Astrocyte (in vitro differentiated cells and primary cell): ENCODE measurements at regions not wholly inside any gene's neighbourhood (a gene's known extent, or its start where the extent isn't known, plus 50 kb on each side); places are given as distances from the start of the nearest gene placed in this dataset.

Source experiments
- DNase-seq: peaks from one replicate; pipeline ENCODE4 v3.0.0-alpha.2; 2010; ENCODE audit warnings: low read depth
- FAIRE-seq: peaks from 2 replicates; lab custom pipeline; 2011; peaks lifted over from hg19 to GRCh38; lab: Jason Lieb, UNC
- H2AFZ ChIP-seq: 2 replicates; pipeline ENCODE4 v1.6.0; 2012; ENCODE audit warnings: low read depth, low read length, inconsistent platforms
- H3K27ac ChIP-seq: 2 replicates; pipeline ENCODE4 v1.5.1; 2011; ENCODE audit warnings: low read depth, low read length, inconsistent platforms
- H3K27me3 ChIP-seq: 2 replicates; pipeline ENCODE4 v1.6.0; 2011; ENCODE audit warnings: low read length, inconsistent platforms; ENCODE audit not compliant: insufficient read depth
- H3K36me3 ChIP-seq: 2 replicates; pipeline ENCODE4 v1.5.1; 2011; ENCODE audit warnings: low read length, inconsistent platforms; ENCODE audit not compliant: insufficient read depth
- H3K4me1 ChIP-seq: 2 replicates; pipeline ENCODE4 v1.5.1; 2011; ENCODE audit warnings: low read length, inconsistent platforms; ENCODE audit not compliant: insufficient read depth
- H3K4me2 ChIP-seq: 2 replicates; pipeline ENCODE4 v1.6.0; 2012; ENCODE audit warnings: low read length, inconsistent platforms
- H3K4me3 ChIP-seq: 2 replicates; pipeline ENCODE4 v1.5.1; 2011; ENCODE audit warnings: low read depth, mild to moderate bottlenecking, low read length, inconsistent platforms; ENCODE audit not compliant: insufficient read depth
- H3K79me2 ChIP-seq: 2 replicates; pipeline ENCODE4 v1.6.0; 2012; ENCODE audit warnings: mild to moderate bottlenecking, low read length, inconsistent platforms; ENCODE audit not compliant: insufficient read depth
- H3K9ac ChIP-seq: 2 replicates; pipeline ENCODE4 v1.6.0; 2012; ENCODE audit warnings: mild to moderate bottlenecking, low read length, inconsistent platforms
- H3K9me3 ChIP-seq: 2 replicates; pipeline ENCODE4 v1.5.1; 2012; ENCODE audit warnings: low read depth, mild to moderate bottlenecking, low read length, inconsistent platforms; ENCODE audit not compliant: insufficient read depth
- H4K20me1 ChIP-seq: 2 replicates; pipeline ENCODE4 v1.6.0; 2012; ENCODE audit warnings: low read length, inconsistent platforms; ENCODE audit not compliant: insufficient read depth
- H3K27ac Mint-ChIP-seq: one replicate; pipeline ENCODE4 v1.8.0; 2021; ENCODE audit warnings: mild to moderate bottlenecking, mixed read lengths; ENCODE audit not compliant: unreplicated experiment
- H3K27me3 Mint-ChIP-seq: one replicate; pipeline ENCODE4 v1.8.0; 2021; ENCODE audit warnings: low read depth, mixed read lengths; ENCODE audit not compliant: unreplicated experiment
- H3K36me3 Mint-ChIP-seq: one replicate; pipeline ENCODE4 v1.8.0; 2021; ENCODE audit warnings: low read depth, mixed read lengths; ENCODE audit not compliant: unreplicated experiment
- H3K4me1 Mint-ChIP-seq: one replicate; pipeline ENCODE4 v1.8.0; 2021; ENCODE audit warnings: low read depth, mixed read lengths; ENCODE audit not compliant: unreplicated experiment
- H3K4me3 Mint-ChIP-seq: one replicate; pipeline ENCODE4 v1.8.0; 2021; ENCODE audit warnings: mild to moderate bottlenecking, moderate library complexity, mixed read lengths; ENCODE audit not compliant: unreplicated experiment
- H3K9me3 Mint-ChIP-seq: one replicate; pipeline ENCODE4 v1.8.0; 2021; ENCODE audit warnings: mild to moderate bottlenecking, mixed read lengths; ENCODE audit not compliant: unreplicated experiment
- CTCF ChIP-seq: IDR thresholded peaks from 2 replicates; pipeline ENCODE4 v1.5.1; 2011; ENCODE audit warnings: low read depth, mild to moderate bottlenecking, inconsistent platforms, low read length, moderate library complexity; ENCODE audit not compliant: insufficient read depth
- EZH2 ChIP-seq: IDR thresholded peaks from 2 replicates; pipeline ENCODE4 v1.6.1; 2012; ENCODE audit warnings: mild to moderate bottlenecking, low read length, inconsistent platforms; ENCODE audit not compliant: insufficient read depth

GRCh38 chr2:239669181-239669898 is 268.5 kb upstream of the HDAC4 start:
- H3K79me2 ChIP-seq, result no peaks in the 10 kb centered on the region
- H3K4me1 ChIP-seq, result no peaks in the 10 kb centered on the region
- no peak overlapping the region for H3K4me3 Mint-ChIP-seq
- H3K4me2 ChIP-seq, result no peak overlapping the region
- H3K4me3 ChIP-seq, result no peak overlapping the region
- DNase-seq, result no peak
- no peaks in the 10 kb centered on the region for H3K36me3 Mint-ChIP-seq
- no peaks in the 10 kb centered on the region for H3K4me1 Mint-ChIP-seq
- H3K27me3 Mint-ChIP-seq, result peaks cover 53% of the 10 kb centered on the region
- no peaks in the 10 kb centered on the region for H3K9me3 ChIP-seq
- no peaks in the 10 kb centered on the region for H4K20me1 ChIP-seq
- FAIRE-seq, result no peak
- peaks cover 5% of the 10 kb centered on the region for H3K9me3 Mint-ChIP-seq
- no peak overlapping the region for H3K27ac ChIP-seq
- no peak overlapping the region for H2AFZ ChIP-seq
- no peak overlapping the region for H3K9ac ChIP-seq
- TF ChIP-seq EZH2, result no peak
- TF ChIP-seq CTCF, result no peak
- no peaks in the 10 kb centered on the region for H3K36me3 ChIP-seq
- H3K27ac Mint-ChIP-seq, result no peak overlapping the region
- no peaks in the 10 kb centered on the region for H3K27me3 ChIP-seq

GRCh38 chr2:239668651-239669050 is 267.8 kb upstream of the HDAC4 start:
- no peak overlapping the region for H3K27ac ChIP-seq
- no peaks in the 10 kb centered on the region for H3K27me3 ChIP-seq
- Mint-ChIP-seq H3K9me3 (peaks cover 5% of the 10 kb centered on the region), H3K4me1 (no peaks in the 10 kb centered on the region), H3K4me3 (no peak overlapping the region), H3K27me3 (peaks cover 50% of the 10 kb centered on the region), H3K27ac (no peak overlapping the region), H3K36me3 (no peaks in the 10 kb centered on the region)
- H3K4me1 ChIP-seq, result no peaks in the 10 kb centered on the region
- H3K9ac ChIP-seq, result no peak overlapping the region
- H3K4me3 ChIP-seq, result no peak overlapping the region
- H3K36me3 ChIP-seq, result no peaks in the 10 kb centered on the region
- no peaks in the 10 kb centered on the region for H3K9me3 ChIP-seq
- no peak overlapping the region for H3K4me2 ChIP-seq
- TF ChIP-seq EZH2, result no peak
- TF ChIP-seq CTCF, result no peak
- no peaks in the 10 kb centered on the region for H4K20me1 ChIP-seq
- H2AFZ ChIP-seq, result no peak overlapping the region
- DNase-seq, result no peak
- H3K79me2 ChIP-seq, result no peaks in the 10 kb centered on the region
- FAIRE-seq, result no peak

GRCh38 chr2:239668042-239668441 is 267.2 kb upstream of the HDAC4 start:
- peaks cover 54% of the 10 kb centered on the region for H3K27me3 Mint-ChIP-seq
- H3K4me2 ChIP-seq, result no peak overlapping the region
- H3K4me1 ChIP-seq, result no peaks in the 10 kb centered on the region
- no peak for FAIRE-seq
- DNase-seq, result no peak
- H3K4me3 Mint-ChIP-seq, result no peak overlapping the region
- H3K27me3 ChIP-seq, result no peaks in the 10 kb centered on the region
- H3K4me3 ChIP-seq, result no peak overlapping the region
- no peak for TF ChIP-seq CTCF
- no peak for TF ChIP-seq EZH2
- no peak overlapping the region for H3K9ac ChIP-seq
- H3K36me3 ChIP-seq, result no peaks in the 10 kb centered on the region
- no peaks in the 10 kb centered on the region for H3K79me2 ChIP-seq
- no peak overlapping the region for H2AFZ ChIP-seq
- H3K4me1 Mint-ChIP-seq, result no peaks in the 10 kb centered on the region
- no peaks in the 10 kb centered on the region for H3K36me3 Mint-ChIP-seq
- no peak overlapping the region for H3K27ac Mint-ChIP-seq
- H4K20me1 ChIP-seq, result no peaks in the 10 kb centered on the region
- H3K27ac ChIP-seq, result no peak overlapping the region
- no peaks in the 10 kb centered on the region for H3K9me3 ChIP-seq
- H3K9me3 Mint-ChIP-seq, result peaks cover 5% of the 10 kb centered on the region
